DOHH2 (cell line): ENCODE measurements at regions not wholly inside any gene's neighbourhood (a gene's known extent, or its start where the extent isn't known, plus 50 kb on each side); places are given as distances from the start of the nearest gene placed in this dataset.

Source experiments
- H3F3A ChIP-seq: fragments of 200-600 bp; sonication (generic), shearing (Covaris generic); 2 replicates; pipeline ENCODE4 v1.6.0; 2016; ENCODE audit warnings: antibody characterized with exemption, mild to moderate bottlenecking; ENCODE audit not compliant: control insufficient read depth, insufficient read depth
- H3K27ac ChIP-seq: fragments of 200-600 bp; sonication (generic); 2 replicates; pipeline ENCODE4 v1.5.1; 2014; ENCODE audit warnings: low read depth, mild to moderate bottlenecking, low read length, moderate library complexity
- H3K27me3 ChIP-seq: fragments of 200-600 bp; sonication (generic); 2 replicates; pipeline ENCODE4 v1.6.1; 2014; ENCODE audit warnings: mild to moderate bottlenecking, low read length, mixed read lengths; ENCODE audit not compliant: control insufficient read depth
- H3K36me3 ChIP-seq: fragments of 200-600 bp; sonication (generic); 2 replicates; pipeline ENCODE4 v1.6.1; 2014; ENCODE audit warnings: mild to moderate bottlenecking, low read length, moderate library complexity, mixed read lengths; ENCODE audit not compliant: control insufficient read depth
- H3K4me1 ChIP-seq: fragments of 200-600 bp; sonication (generic); 2 replicates; pipeline ENCODE4 v1.6.1; 2014; ENCODE audit warnings: mild to moderate bottlenecking, low read length, mixed read lengths; ENCODE audit not compliant: control insufficient read depth
- H3K4me2 ChIP-seq: fragments of 200-600 bp; sonication (generic); 2 replicates; pipeline ENCODE4 v1.6.0; 2014; ENCODE audit warnings: mild to moderate bottlenecking, low read length, moderate library complexity
- H3K4me3 ChIP-seq: fragments of 200-600 bp; sonication (generic); 2 replicates; pipeline ENCODE4 v1.5.1; 2014; ENCODE audit warnings: mild to moderate bottlenecking, low read length, mixed read lengths
- H3K79me2 ChIP-seq: fragments of 200-600 bp; sonication (generic); 2 replicates; pipeline ENCODE4 v1.6.1; 2014; ENCODE audit warnings: mild to moderate bottlenecking, low read length, mixed read lengths; ENCODE audit not compliant: control insufficient read depth
- H3K9me2 ChIP-seq: fragments of 200-600 bp; sonication (generic); replicated peaks from 2 replicates; pipeline ENCODE4 v1.6.1; 2014; ENCODE audit warnings: mild to moderate bottlenecking, low read length, mixed read lengths; ENCODE audit not compliant: control insufficient read depth
- H3K9me3 ChIP-seq: fragments of 200-600 bp; sonication (generic); 2 replicates; pipeline ENCODE4 v1.6.1; 2014; ENCODE audit warnings: antibody characterized with exemption, low read length, mixed read lengths; ENCODE audit not compliant: control insufficient read depth, insufficient read depth
- H4K20me1 ChIP-seq: fragments of 200-600 bp; sonication (generic); 2 replicates; pipeline ENCODE4 v1.6.0; 2014; ENCODE audit warnings: low read depth, mild to moderate bottlenecking, antibody characterized with exemption, low read length, moderate library complexity; ENCODE audit not compliant: control insufficient read depth, insufficient read depth
- EZH2phosphoT487 ChIP-seq: fragments of 200-600 bp; sonication (generic); IDR thresholded peaks from 2 replicates; pipeline ENCODE4 v1.6.1; 2017; ENCODE audit warnings: borderline replicate concordance, mild to moderate bottlenecking, antibody characterized with exemption, low read length, moderate library complexity, mixed read lengths
- TF ChIP-seq, protein P1 (sequence below): fragments of 200-600 bp; sonication (generic); IDR thresholded peaks from one replicate; pipeline ENCODE4 v1.5.1; 2014; ENCODE audit warnings: antibody characterized with exemption, mild to moderate bottlenecking, low read depth, low read length; ENCODE audit not compliant: poor library complexity, severe bottlenecking

DNA sequence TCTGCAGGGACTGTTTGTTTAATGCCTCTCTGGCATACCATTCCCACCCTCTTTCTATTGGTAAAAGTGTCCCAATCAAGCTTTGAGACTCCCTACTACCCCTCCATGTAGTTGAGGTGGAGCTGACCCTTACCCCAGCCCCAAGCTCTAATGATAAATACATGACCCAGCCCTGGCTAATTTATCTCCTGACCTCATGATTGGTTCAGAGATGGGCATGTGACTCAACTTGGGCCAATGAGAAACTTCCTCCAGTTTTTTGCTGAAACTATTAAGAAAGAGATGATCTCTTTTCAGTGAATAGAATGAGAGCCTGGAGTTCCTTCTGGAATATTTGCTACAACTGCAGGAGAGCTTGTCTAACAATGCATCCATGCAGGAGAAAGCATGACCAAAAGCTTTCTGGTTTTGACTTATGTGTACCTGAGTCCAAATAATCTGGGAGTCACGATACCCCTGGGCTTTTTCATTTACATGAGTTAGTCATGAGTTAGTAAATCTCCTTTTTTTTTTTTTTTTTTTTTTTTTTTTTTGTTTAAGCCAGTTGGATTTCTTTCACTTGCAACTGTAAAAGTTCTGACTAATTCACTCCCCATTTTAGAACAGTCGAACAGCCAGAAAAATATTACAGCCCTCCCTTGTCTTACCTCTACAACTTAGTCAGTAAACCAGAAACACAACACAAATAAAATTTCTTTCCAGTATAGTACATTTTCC is 66.5 kb upstream of the TLK1 start:
- H4K20me1 ChIP-seq, result no peaks in the 10 kb centered on the region
- H3K4me3 ChIP-seq, result no peak overlapping the region
- H3K36me3 ChIP-seq, result no peaks in the 10 kb centered on the region
- H3K27ac ChIP-seq, result no peak overlapping the region
- H3K79me2 ChIP-seq, result no peaks in the 10 kb centered on the region
- H3K9me2 ChIP-seq, result no peaks in the 10 kb centered on the region
- no peaks in the 10 kb centered on the region for H3K27me3 ChIP-seq
- H3K4me2 ChIP-seq, result no peak overlapping the region
- H3K4me1 ChIP-seq, result no peaks in the 10 kb centered on the region
- H3F3A ChIP-seq, result no peaks in the 10 kb centered on the region
- 0 out of 2 replicates have a peak, but pooled peaks cover 2% of the 10 kb centered on the region for H3K9me3 ChIP-seq
- TF ChIP-seq, protein P1, sequence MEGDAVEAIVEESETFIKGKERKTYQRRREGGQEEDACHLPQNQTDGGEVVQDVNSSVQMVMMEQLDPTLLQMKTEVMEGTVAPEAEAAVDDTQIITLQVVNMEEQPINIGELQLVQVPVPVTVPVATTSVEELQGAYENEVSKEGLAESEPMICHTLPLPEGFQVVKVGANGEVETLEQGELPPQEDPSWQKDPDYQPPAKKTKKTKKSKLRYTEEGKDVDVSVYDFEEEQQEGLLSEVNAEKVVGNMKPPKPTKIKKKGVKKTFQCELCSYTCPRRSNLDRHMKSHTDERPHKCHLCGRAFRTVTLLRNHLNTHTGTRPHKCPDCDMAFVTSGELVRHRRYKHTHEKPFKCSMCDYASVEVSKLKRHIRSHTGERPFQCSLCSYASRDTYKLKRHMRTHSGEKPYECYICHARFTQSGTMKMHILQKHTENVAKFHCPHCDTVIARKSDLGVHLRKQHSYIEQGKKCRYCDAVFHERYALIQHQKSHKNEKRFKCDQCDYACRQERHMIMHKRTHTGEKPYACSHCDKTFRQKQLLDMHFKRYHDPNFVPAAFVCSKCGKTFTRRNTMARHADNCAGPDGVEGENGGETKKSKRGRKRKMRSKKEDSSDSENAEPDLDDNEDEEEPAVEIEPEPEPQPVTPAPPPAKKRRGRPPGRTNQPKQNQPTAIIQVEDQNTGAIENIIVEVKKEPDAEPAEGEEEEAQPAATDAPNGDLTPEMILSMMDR, result no peak
- TF ChIP-seq EZH2phosphoT487, result no peak

DNA sequence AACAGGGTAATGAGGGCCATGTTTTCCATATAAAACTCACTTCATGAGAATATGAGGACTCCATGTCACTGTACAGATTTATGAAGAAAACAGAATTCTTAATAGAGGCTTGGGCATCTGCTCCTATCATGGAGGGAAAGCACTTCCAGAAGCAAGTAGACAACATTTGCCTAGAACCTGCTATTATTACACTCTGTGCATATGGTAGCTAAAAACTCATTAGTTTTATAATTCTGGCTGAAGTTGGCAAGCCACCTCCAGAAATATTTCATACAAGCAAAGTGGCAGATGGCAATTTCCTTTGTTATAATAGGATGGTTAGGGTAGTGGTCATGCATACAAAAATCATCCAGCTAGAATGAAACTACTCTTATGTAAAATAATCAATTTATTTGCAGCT is 65.8 kb upstream of the TLK1 start:
- Histone ChIP-seq H3K4me2 (no peak overlapping the region), H4K20me1 (no peaks in the 10 kb centered on the region), H3K4me1 (no peaks in the 10 kb centered on the region), H3K79me2 (no peaks in the 10 kb centered on the region), H3F3A (no peaks in the 10 kb centered on the region), H3K27me3 (no peaks in the 10 kb centered on the region), H3K27ac (no peak overlapping the region), H3K9me3 (0 out of 2 replicates have a peak, but pooled peaks cover 2% of the 10 kb centered on the region), H3K4me3 (no peak overlapping the region), H3K9me2 (no peaks in the 10 kb centered on the region), H3K36me3 (no peaks in the 10 kb centered on the region)
- TF ChIP-seq, protein P1, result no peak
- TF ChIP-seq EZH2phosphoT487, result no peak

DNA sequence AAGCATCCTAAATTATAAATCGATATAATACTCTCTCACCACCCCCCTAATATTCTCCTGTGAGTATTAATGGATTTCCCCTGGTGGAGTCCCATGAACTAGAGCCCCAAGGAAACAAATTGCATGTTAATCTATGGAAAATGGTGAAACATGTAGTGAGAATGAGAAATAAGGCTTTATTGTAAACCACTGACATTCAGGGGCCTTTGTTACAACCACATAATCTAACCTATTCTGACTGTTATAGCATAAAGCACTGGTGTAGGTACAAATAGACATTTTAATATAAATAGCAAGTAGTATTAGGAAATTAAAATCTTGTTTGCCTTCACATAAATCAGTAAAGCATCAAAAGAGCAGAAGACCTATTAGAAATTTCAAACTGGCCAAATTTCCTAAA is 65.3 kb upstream of the TLK1 start:
- no peak overlapping the region for H3K27ac ChIP-seq

More for the DNA sequence above, 65.3 kb upstream of the TLK1 start:
- Histone ChIP-seq H3K27me3 (no peaks in the 10 kb centered on the region), H3K4me1 (no peaks in the 10 kb centered on the region), H3F3A (no peaks in the 10 kb centered on the region), H3K9me2 (no peaks in the 10 kb centered on the region), H3K4me3 (no peak overlapping the region), H3K79me2 (no peaks in the 10 kb centered on the region), H3K36me3 (no peaks in the 10 kb centered on the region), H3K4me2 (no peak overlapping the region), H3K9me3 (0 out of 2 replicates have a peak, but pooled peaks cover 2% of the 10 kb centered on the region), H4K20me1 (no peaks in the 10 kb centered on the region)
- TF ChIP-seq EZH2phosphoT487, result no peak
- TF ChIP-seq, protein P1, result no peak
